ENCODE measurements at regions not wholly inside any gene's neighbourhood (a gene's known extent, or its start where the extent isn't known, plus 50 kb on each side); places are given as distances from the start of the nearest gene placed in this dataset.

DNA sequence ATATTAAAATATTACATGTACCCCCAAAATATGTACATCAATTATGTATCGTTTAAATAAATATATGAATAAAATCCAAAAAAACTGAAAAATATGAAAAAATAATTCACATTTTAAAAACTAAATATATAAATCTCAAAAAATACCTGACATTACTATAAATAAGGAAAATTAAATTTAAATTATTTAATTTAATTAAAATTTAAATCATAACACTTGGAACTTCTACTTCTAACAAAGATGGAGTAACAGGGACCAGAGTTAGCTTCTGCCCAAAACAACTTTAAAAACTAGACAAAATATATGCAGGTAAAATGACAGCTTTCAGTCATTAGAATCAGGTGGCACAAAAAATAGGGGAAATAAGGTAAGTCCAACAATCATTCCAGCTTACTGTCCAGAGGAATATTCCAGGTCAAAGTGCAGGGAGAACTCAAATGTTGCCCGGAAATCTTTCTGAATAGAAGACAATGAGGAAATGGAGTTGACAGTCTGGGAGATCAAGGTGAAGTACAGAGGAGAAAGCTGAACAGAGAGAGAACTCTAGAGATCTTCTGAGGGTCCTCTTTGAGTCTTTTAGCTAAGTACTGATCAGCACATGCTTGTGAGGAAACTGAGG is 207.7 kb upstream of the ATP11B start:
- H3K9me3 ChIP-seq (ENCODE audit: control insufficient read depth in 2 of 3, insufficient read depth in 1 of 3, low read length in 3 of 3) = no peaks in the 10 kb centered on the region
- no peak overlapping the region for H3K27ac ChIP-seq (ENCODE audit: low read depth in 2 of 2, low read length in 2 of 2)
- no peaks in the 10 kb centered on the region for H3K36me3 ChIP-seq (ENCODE audit: control insufficient read depth in 2 of 3, insufficient read depth in 3 of 3, low read length in 3 of 3)
- intact Hi-C loops (cut with DNase I) = no loop called here
- H3K4me3 ChIP-seq (ENCODE audit: low read length in 3 of 3) = no peak overlapping the region
- FAIRE-seq = peak; percentile 94
- H3K9ac ChIP-seq (ENCODE audit: low read length in 3 of 3) = no peak overlapping the region
- H3K4me1 ChIP-seq (ENCODE audit: control insufficient read depth in 2 of 3, insufficient read depth in 2 of 3, low read depth in 1 of 3, low read length in 3 of 3) = no peaks in the 10 kb centered on the region
- no peak for DNase-seq
- TF ChIP-seq, protein P1, sequence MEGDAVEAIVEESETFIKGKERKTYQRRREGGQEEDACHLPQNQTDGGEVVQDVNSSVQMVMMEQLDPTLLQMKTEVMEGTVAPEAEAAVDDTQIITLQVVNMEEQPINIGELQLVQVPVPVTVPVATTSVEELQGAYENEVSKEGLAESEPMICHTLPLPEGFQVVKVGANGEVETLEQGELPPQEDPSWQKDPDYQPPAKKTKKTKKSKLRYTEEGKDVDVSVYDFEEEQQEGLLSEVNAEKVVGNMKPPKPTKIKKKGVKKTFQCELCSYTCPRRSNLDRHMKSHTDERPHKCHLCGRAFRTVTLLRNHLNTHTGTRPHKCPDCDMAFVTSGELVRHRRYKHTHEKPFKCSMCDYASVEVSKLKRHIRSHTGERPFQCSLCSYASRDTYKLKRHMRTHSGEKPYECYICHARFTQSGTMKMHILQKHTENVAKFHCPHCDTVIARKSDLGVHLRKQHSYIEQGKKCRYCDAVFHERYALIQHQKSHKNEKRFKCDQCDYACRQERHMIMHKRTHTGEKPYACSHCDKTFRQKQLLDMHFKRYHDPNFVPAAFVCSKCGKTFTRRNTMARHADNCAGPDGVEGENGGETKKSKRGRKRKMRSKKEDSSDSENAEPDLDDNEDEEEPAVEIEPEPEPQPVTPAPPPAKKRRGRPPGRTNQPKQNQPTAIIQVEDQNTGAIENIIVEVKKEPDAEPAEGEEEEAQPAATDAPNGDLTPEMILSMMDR (IDR thresholded peaks at IDR 0.05; ENCODE audit: borderline replicate concordance, extremely low read depth, insufficient read depth) = no peak
- H3K27me3 ChIP-seq (ENCODE audit: control insufficient read depth, insufficient read depth, low read length) = no peaks in the 10 kb centered on the region

DNA sequence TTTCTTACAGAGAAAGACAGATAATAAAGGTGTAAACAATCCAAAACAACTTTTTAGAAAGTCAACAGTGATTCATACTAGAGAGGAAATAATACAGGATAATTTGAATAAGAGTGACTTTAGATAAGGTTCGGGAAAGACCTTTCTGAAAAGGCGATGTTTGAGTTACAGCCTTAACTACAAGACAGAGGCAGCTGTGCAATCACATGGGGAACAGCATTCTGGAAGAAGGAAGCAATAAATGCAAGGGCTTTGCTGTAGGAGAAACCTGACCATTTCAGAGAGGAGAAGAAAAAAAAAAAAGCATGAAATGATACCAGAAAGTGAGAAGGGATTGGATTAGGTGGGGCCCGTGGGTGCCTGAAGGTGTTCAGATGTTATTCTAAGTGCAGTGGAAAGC is 200.6 kb upstream of the ATP11B start:
- Histone ChIP-seq H3K9me3 (ENCODE audit: control insufficient read depth in 2 of 3, insufficient read depth in 1 of 3, low read length in 3 of 3) (no peaks in the 10 kb centered on the region), H3K9ac (ENCODE audit: low read length in 3 of 3) (no peak overlapping the region), H3K4me3 (ENCODE audit: low read length in 3 of 3) (no peak overlapping the region), H3K36me3 (ENCODE audit: control insufficient read depth in 2 of 3, insufficient read depth in 3 of 3, low read length in 3 of 3) (no peaks in the 10 kb centered on the region), H3K4me1 (ENCODE audit: control insufficient read depth in 2 of 3, insufficient read depth in 2 of 3, low read depth in 1 of 3, low read length in 3 of 3) (peaks cover 0 to 2% (median 0%) of the 10 kb centered on the region in 3 donors), H3K27ac (ENCODE audit: low read depth in 2 of 2, low read length in 2 of 2) (no peak overlapping the region), H3K27me3 (ENCODE audit: control insufficient read depth, insufficient read depth, low read length) (peaks cover 5% of the 10 kb centered on the region)
- no peak for DNase-seq
- FAIRE-seq = no peak
- intact Hi-C loops (cut with DNase I) = no loop called here
- TF ChIP-seq, protein P1 (IDR thresholded peaks at IDR 0.05; ENCODE audit: borderline replicate concordance, extremely low read depth, insufficient read depth) = no peak

DNA sequence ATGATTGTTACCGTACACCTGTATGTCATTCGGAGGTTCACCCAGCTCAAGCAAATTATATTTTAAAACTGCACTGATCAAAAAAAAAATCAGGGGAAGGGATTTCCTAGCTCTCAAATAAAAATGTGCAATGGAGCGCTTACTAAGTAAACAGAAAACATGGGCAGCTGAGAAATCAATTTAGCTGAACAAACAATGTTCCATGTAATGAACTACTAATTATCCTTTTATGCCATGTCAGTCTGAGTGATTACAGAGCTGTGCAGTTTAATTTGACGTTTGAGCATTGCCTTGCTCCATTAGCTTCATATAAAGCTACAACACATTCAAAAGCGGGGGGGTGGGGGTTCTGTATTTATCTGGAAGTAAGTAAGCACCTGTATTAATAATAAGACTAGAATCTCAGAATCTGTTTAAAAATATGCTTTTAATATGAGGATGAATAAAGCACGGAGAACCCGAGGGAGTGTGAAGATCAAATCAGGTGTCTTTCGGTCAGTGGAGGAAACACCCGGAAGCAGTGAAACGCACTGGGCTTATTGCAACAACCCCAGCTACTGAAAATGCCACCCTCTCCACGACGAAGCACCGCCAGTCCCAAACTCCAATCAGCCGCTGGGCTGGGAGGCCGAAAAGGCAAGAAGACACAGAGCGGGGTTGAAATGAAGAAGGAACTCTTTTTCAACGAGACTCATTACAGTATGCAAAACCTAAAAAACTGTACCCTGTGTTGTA is 196.5 kb upstream of the ATP11B start:
- H3K27me3 ChIP-seq (ENCODE audit: control insufficient read depth, insufficient read depth, low read length) = peaks cover 5% of the 10 kb centered on the region
- H3K36me3 ChIP-seq (ENCODE audit: control insufficient read depth in 2 of 3, insufficient read depth in 3 of 3, low read length in 3 of 3) = no peaks in the 10 kb centered on the region
- DNase-seq = peak in 2 of 5 donors; percentile 52 to 58
- no peak overlapping the region for H3K9ac ChIP-seq (ENCODE audit: low read length in 3 of 3)
- no peak overlapping the region for H3K4me3 ChIP-seq (ENCODE audit: low read length in 3 of 3)
- no peak overlapping the region for H3K27ac ChIP-seq (ENCODE audit: low read depth in 2 of 2, low read length in 2 of 2)
- TF ChIP-seq, protein P1 (IDR thresholded peaks at IDR 0.05; ENCODE audit: borderline replicate concordance, extremely low read depth, insufficient read depth) = no peak
- no peaks in the 10 kb centered on the region for H3K9me3 ChIP-seq (ENCODE audit: control insufficient read depth in 2 of 3, insufficient read depth in 1 of 3, low read length in 3 of 3)
- H3K4me1 ChIP-seq (ENCODE audit: control insufficient read depth in 2 of 3, insufficient read depth in 2 of 3, low read depth in 1 of 3, low read length in 3 of 3) = peaks cover 0 to 2% (median 0%) of the 10 kb centered on the region in 3 donors
- intact Hi-C loops (cut with DNase I) = no loop called here
- FAIRE-seq = no peak

All from kidney (tissue), 13 donors.